Astrocyte (in vitro differentiated cells and primary cell): ENCODE measurements at regions not wholly inside any gene's neighbourhood (a gene's known extent, or its start where the extent isn't known, plus 50 kb on each side); places are given as distances from the start of the nearest gene placed in this dataset.

ENCODE experiments used
- DNase-seq: peaks from one replicate; pipeline ENCODE4 v3.0.0-alpha.2; 2010; ENCODE audit warnings: low read depth
- FAIRE-seq: peaks from 2 replicates; lab custom pipeline; 2011; peaks lifted over from hg19 to GRCh38; lab: Jason Lieb, UNC
- H2AFZ ChIP-seq: 2 replicates; pipeline ENCODE4 v1.6.0; 2012; ENCODE audit warnings: low read depth, low read length, inconsistent platforms
- H3K27ac ChIP-seq: 2 replicates; pipeline ENCODE4 v1.5.1; 2011; ENCODE audit warnings: low read depth, low read length, inconsistent platforms
- H3K27me3 ChIP-seq: 2 replicates; pipeline ENCODE4 v1.6.0; 2011; ENCODE audit warnings: low read length, inconsistent platforms; ENCODE audit not compliant: insufficient read depth
- H3K36me3 ChIP-seq: 2 replicates; pipeline ENCODE4 v1.5.1; 2011; ENCODE audit warnings: low read length, inconsistent platforms; ENCODE audit not compliant: insufficient read depth
- H3K4me1 ChIP-seq: 2 replicates; pipeline ENCODE4 v1.5.1; 2011; ENCODE audit warnings: low read length, inconsistent platforms; ENCODE audit not compliant: insufficient read depth
- H3K4me2 ChIP-seq: 2 replicates; pipeline ENCODE4 v1.6.0; 2012; ENCODE audit warnings: low read length, inconsistent platforms
- H3K4me3 ChIP-seq: 2 replicates; pipeline ENCODE4 v1.5.1; 2011; ENCODE audit warnings: low read depth, mild to moderate bottlenecking, low read length, inconsistent platforms; ENCODE audit not compliant: insufficient read depth
- H3K79me2 ChIP-seq: 2 replicates; pipeline ENCODE4 v1.6.0; 2012; ENCODE audit warnings: mild to moderate bottlenecking, low read length, inconsistent platforms; ENCODE audit not compliant: insufficient read depth
- H3K9ac ChIP-seq: 2 replicates; pipeline ENCODE4 v1.6.0; 2012; ENCODE audit warnings: mild to moderate bottlenecking, low read length, inconsistent platforms
- H3K9me3 ChIP-seq: 2 replicates; pipeline ENCODE4 v1.5.1; 2012; ENCODE audit warnings: low read depth, mild to moderate bottlenecking, low read length, inconsistent platforms; ENCODE audit not compliant: insufficient read depth
- H4K20me1 ChIP-seq: 2 replicates; pipeline ENCODE4 v1.6.0; 2012; ENCODE audit warnings: low read length, inconsistent platforms; ENCODE audit not compliant: insufficient read depth
- H3K27ac Mint-ChIP-seq: one replicate; pipeline ENCODE4 v1.8.0; 2021; ENCODE audit warnings: mild to moderate bottlenecking, mixed read lengths; ENCODE audit not compliant: unreplicated experiment
- H3K27me3 Mint-ChIP-seq: one replicate; pipeline ENCODE4 v1.8.0; 2021; ENCODE audit warnings: low read depth, mixed read lengths; ENCODE audit not compliant: unreplicated experiment
- H3K36me3 Mint-ChIP-seq: one replicate; pipeline ENCODE4 v1.8.0; 2021; ENCODE audit warnings: low read depth, mixed read lengths; ENCODE audit not compliant: unreplicated experiment
- H3K4me1 Mint-ChIP-seq: one replicate; pipeline ENCODE4 v1.8.0; 2021; ENCODE audit warnings: low read depth, mixed read lengths; ENCODE audit not compliant: unreplicated experiment
- H3K4me3 Mint-ChIP-seq: one replicate; pipeline ENCODE4 v1.8.0; 2021; ENCODE audit warnings: mild to moderate bottlenecking, moderate library complexity, mixed read lengths; ENCODE audit not compliant: unreplicated experiment
- H3K9me3 Mint-ChIP-seq: one replicate; pipeline ENCODE4 v1.8.0; 2021; ENCODE audit warnings: mild to moderate bottlenecking, mixed read lengths; ENCODE audit not compliant: unreplicated experiment
- EZH2 ChIP-seq: IDR thresholded peaks from 2 replicates; pipeline ENCODE4 v1.6.1; 2012; ENCODE audit warnings: mild to moderate bottlenecking, low read length, inconsistent platforms; ENCODE audit not compliant: insufficient read depth
- TF ChIP-seq, protein P1 (sequence below): IDR thresholded peaks from 2 replicates; pipeline ENCODE4 v1.5.1; 2011; ENCODE audit warnings: low read depth, mild to moderate bottlenecking, inconsistent platforms, low read length, moderate library complexity; ENCODE audit not compliant: insufficient read depth

- no peaks in the 10 kb centered on the region for H3K79me2 ChIP-seq
- H3K9me3 ChIP-seq, result no peaks in the 10 kb centered on the region
- H3K4me1 ChIP-seq, result no peaks in the 10 kb centered on the region
- no peak overlapping the region for H3K4me3 ChIP-seq
- Mint-ChIP-seq H3K36me3 (no peaks in the 10 kb centered on the region), H3K4me3 (no peak overlapping the region), H3K27ac (no peak overlapping the region), H3K27me3 (no peaks in the 10 kb centered on the region), H3K4me1 (no peaks in the 10 kb centered on the region), H3K9me3 (no peaks in the 10 kb centered on the region)
- no peak for DNase-seq
- H3K4me2 ChIP-seq, result no peak overlapping the region
- no peak for TF ChIP-seq EZH2
- TF ChIP-seq, protein P1, sequence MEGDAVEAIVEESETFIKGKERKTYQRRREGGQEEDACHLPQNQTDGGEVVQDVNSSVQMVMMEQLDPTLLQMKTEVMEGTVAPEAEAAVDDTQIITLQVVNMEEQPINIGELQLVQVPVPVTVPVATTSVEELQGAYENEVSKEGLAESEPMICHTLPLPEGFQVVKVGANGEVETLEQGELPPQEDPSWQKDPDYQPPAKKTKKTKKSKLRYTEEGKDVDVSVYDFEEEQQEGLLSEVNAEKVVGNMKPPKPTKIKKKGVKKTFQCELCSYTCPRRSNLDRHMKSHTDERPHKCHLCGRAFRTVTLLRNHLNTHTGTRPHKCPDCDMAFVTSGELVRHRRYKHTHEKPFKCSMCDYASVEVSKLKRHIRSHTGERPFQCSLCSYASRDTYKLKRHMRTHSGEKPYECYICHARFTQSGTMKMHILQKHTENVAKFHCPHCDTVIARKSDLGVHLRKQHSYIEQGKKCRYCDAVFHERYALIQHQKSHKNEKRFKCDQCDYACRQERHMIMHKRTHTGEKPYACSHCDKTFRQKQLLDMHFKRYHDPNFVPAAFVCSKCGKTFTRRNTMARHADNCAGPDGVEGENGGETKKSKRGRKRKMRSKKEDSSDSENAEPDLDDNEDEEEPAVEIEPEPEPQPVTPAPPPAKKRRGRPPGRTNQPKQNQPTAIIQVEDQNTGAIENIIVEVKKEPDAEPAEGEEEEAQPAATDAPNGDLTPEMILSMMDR, result no peak
- no peaks in the 10 kb centered on the region for H4K20me1 ChIP-seq
- no peaks in the 10 kb centered on the region for H3K27me3 ChIP-seq
- H3K27ac ChIP-seq, result no peak overlapping the region
- H3K9ac ChIP-seq, result no peak overlapping the region
- H3K36me3 ChIP-seq, result no peaks in the 10 kb centered on the region
- H2AFZ ChIP-seq, result no peak overlapping the region
- FAIRE-seq, result no peak
These were observed 619.0 kb downstream of the CDH18 start for GRCh38 chr5:19369048-19369447.

DNA sequence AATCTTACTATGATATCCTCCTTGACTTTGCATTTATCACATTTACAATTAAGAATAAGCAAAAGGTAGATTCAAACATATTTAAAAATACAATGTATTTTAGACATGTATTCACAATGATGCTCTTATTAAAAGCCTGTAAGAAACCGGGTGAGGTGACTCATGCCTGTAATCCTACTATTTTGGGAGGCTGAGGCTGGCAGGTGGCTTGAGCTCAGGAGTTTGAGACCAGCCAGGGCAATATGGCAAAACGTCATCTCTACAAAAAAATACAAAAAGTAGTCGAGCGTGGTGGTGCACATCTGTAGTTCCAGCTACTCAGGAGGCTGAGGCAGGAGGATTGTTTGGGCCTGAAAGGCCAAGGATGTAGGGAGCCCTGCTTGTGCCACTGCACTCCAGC lies 618.4 kb downstream of the CDH18 start:
- no peaks in the 10 kb centered on the region for H3K36me3 Mint-ChIP-seq

More for the DNA sequence above, 618.4 kb downstream of the CDH18 start:
- no peaks in the 10 kb centered on the region for H3K9me3 Mint-ChIP-seq
- H3K4me3 Mint-ChIP-seq, result no peak overlapping the region
- no peak for DNase-seq
- no peak for FAIRE-seq
- no peaks in the 10 kb centered on the region for H4K20me1 ChIP-seq
- no peaks in the 10 kb centered on the region for H3K9me3 ChIP-seq
- no peaks in the 10 kb centered on the region for H3K79me2 ChIP-seq
- no peaks in the 10 kb centered on the region for H3K4me1 ChIP-seq
- no peak overlapping the region for H3K4me2 ChIP-seq
- H3K27ac ChIP-seq, result no peak overlapping the region
- H2AFZ ChIP-seq, result no peak overlapping the region
- no peaks in the 10 kb centered on the region for H3K27me3 Mint-ChIP-seq
- no peak overlapping the region for H3K27ac Mint-ChIP-seq
- TF ChIP-seq, protein P1, result no peak
- TF ChIP-seq EZH2, result no peak
- no peak overlapping the region for H3K9ac ChIP-seq
- H3K4me3 ChIP-seq, result no peak overlapping the region
- H3K4me1 Mint-ChIP-seq, result no peaks in the 10 kb centered on the region
- H3K27me3 ChIP-seq, result no peaks in the 10 kb centered on the region
- no peaks in the 10 kb centered on the region for H3K36me3 ChIP-seq
